WI38 (cell line): ENCODE measurements at regions not wholly inside any gene's neighbourhood (a gene's known extent, or its start where the extent isn't known, plus 50 kb on each side); places are given as distances from the start of the nearest gene placed in this dataset.

Source experiments
- H3K4me3 ChIP-seq: 2 replicates; pipeline ENCODE4 v1.5.1; 2011; ENCODE audit warnings: low read depth, mild to moderate bottlenecking, control low read depth, low read length
- TF ChIP-seq, protein P1 (sequence below): IDR thresholded peaks from 2 replicates; pipeline ENCODE4 v1.5.1; 2012; ENCODE audit warnings: low read depth, mild to moderate bottlenecking, control low read depth, low read length

DNA sequence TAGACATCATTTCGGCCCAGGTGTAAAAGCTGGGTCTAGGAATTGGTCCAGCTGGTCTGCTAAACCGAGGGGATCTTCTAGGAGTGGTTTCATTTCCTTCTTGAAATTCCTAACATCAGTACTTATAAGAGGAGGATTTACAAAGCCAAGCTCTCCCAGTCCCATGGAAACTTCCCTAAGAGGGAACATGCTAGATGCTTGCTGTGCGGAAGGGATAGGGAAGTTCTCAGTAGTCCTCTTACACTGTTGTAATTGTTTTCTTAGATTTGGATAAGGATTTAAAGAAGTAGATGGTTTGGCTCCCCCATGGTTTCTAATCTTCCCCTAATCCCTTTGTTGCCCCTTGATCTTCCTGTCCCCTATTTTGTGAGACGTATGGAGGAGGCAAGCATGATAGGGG lies 89.7 kb upstream of the XCR1 start:
- H3K4me3 ChIP-seq: no peak overlapping the region
- TF ChIP-seq, protein P1, sequence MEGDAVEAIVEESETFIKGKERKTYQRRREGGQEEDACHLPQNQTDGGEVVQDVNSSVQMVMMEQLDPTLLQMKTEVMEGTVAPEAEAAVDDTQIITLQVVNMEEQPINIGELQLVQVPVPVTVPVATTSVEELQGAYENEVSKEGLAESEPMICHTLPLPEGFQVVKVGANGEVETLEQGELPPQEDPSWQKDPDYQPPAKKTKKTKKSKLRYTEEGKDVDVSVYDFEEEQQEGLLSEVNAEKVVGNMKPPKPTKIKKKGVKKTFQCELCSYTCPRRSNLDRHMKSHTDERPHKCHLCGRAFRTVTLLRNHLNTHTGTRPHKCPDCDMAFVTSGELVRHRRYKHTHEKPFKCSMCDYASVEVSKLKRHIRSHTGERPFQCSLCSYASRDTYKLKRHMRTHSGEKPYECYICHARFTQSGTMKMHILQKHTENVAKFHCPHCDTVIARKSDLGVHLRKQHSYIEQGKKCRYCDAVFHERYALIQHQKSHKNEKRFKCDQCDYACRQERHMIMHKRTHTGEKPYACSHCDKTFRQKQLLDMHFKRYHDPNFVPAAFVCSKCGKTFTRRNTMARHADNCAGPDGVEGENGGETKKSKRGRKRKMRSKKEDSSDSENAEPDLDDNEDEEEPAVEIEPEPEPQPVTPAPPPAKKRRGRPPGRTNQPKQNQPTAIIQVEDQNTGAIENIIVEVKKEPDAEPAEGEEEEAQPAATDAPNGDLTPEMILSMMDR: no peak

DNA sequence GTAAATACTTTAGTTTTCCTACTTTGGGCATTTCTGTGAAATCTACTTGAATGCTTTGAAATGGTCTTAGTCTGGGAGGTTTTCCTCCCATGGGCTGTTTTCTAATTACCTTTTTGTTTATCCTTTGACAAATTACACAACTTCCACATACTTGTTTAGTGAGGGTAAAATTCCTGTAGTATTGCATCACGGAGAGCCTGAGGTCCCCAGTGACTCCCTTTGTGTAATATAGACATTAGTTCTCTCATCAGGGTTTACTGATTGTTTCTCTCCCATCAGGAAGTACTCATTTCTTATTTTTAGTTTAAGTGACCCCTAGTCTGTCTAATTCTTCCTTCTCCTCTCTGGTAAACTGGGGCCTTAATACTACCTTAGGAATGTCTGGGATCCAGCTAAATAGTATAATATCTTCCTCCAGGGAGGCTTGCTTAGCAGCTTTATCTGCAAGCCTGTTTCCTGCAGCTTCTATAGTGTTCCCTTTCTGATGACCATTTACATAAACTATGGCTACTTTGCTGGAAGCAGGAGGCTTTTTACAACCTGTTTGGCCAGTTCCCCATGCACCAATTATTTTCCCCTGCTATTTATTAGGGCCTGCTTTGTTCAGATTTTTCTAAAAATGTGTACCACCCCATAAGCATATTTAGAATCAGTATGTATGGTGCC lies 87.2 kb upstream of the XCR1 start:
- H3K4me3 ChIP-seq: no peak overlapping the region
- TF ChIP-seq, protein P1: no peak

DNA sequence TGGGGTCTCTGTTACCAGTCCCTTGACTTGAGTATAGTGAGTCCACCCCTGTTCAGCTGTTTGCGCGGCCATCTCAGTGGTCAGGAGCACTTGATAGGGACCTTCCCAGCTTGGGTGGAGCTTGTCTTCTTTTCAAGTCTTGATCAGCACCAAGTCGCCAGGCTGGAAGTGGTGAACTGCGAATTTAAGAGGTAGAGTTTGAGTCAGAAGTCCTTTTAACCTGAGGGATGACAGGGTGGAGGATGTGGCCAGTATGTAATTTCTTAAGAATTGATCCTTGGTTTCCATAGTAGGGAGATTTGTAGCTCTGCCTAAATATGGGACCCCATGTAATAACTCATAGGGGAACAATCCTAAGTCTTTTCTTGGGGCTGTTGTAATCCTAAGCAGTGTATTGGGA lies 86.3 kb upstream of the XCR1 start:
- TF ChIP-seq, protein P1: no peak
- H3K4me3 ChIP-seq: no peak overlapping the region

DNA sequence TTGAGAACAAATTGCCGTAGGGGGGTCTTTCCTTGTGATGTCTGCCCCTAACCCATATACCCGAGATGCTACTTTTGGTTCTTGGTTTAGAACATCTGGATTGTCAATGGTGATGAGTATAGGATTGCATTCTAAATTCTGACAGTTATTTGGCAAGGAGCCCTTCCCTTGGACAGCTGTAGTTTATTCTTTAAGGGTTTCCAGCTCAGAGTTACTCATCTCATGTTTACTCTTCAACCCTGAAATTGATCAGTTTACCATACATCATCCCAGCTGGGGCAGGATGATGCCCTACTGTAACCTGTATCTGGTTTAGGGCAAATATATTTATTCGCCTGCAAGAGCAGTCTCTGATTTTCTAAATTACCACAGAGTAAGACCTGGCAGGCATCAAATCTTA lies 85.7 kb upstream of the XCR1 start:
- TF ChIP-seq, protein P1: no peak
- H3K4me3 ChIP-seq: no peak overlapping the region

DNA sequence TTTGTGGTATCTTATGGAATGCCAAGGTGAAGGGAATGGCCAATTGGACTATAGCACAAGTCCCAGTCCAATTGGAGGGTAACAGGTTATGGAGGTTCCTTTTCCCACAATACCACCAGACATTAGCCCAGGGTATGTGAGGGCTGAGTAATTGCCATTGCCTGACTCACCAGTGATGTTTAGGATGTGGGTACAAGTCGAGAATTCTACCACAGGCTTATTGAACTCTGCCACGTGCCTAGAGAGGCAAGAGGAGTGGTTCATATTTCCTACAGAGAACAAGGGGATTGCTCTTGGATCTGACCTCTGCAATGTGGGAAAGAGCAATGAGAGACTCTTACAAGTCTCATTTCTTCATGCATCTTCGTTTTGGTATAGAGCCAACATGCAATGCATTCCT lies 85.0 kb upstream of the XCR1 start:
- TF ChIP-seq, protein P1: no peak
- H3K4me3 ChIP-seq: no peak overlapping the region

DNA sequence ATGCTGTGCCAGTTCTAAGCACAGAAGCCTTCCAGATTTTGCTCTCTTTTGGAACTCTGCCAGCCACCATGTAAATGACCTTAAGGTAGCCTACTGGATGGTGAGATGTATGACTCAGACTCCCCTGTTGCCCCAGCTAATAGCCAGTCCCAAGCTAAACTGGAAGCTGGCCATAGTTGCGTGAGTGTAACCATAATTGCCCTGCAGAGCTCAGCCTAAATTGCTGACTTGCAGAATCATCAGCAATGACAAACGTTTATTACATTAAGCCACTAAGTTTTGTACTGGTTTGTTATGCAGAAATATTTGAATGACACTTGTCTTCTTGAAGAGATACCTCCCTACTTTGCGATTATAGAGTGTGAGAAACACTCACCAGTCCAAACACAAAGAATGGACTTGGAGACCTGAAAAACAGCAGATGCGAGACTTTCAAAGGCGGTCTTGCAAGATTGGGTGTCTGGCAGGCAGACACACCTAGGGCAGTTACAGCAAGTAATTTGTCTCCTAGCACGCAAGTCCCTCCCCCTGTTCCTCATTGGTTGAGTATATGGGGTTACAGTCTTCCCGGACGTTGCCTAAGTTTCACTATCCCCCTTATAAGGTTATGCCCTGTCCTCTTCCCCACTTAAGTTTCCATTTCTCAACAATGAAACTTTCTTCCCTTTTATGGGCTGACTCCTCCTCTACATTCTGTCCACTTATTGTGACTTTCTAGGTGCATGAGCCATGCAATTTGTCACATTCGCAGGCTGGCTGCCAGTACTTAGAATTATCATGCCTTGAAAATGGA lies 83.6 kb upstream of the XCR1 start:
- no peak overlapping the region for H3K4me3 ChIP-seq
- TF ChIP-seq, protein P1: no peak

DNA sequence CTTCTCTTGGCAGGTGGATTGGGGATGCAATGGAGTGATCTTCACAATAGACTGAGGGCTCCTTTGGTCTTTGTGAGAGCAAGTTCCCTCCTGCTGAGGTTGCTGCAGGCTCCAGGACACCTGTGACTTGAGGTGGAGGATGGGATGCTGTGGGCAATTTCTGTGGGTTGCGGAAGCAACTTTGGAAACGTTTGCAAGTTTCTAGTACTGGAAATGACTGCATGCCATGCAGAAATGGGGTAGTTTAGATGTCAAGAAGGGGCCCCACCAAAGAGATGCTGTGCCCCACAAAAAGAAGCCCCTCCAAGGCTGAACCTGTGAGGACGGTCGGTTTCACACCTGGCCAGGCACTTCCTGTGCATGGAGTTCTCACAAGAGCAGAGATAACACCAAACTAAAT lies 80.4 kb upstream of the XCR1 start:
- H3K4me3 ChIP-seq: no peak overlapping the region
- TF ChIP-seq, protein P1: no peak
